ENCODE measurements at regions not wholly inside any gene's neighbourhood (a gene's known extent, or its start where the extent isn't known, plus 50 kb on each side); places are given as distances from the start of the nearest gene placed in this dataset.
"Not testable (repeated sequence)": the region's sequence is repeated elsewhere in the genome, so short reads cannot be mapped to it uniquely, and the experiment has no call there.

DNA sequence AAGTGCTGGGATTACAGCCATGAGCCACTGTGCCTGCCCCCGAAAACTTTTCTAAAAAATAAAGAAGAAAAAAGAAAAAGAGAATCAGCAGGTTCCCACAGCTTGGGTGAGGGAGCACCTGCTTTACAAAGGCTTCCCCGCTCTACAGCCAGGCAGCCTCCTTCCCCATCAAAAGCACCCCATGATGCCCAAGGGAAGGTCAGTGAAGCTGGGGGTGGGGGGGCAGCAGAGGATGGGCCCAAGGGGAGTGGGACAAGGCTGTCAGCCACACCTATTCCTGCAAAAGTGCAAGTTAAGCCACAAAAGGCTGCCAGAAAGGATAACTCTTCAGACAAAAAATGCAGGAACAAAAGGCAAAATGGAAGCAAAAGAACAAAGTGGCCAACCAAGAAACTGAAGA is 72.5 kb downstream of the FAM50B start:
- H3K36me3 ChIP-seq (ENCODE audit: control insufficient read depth, insufficient read depth, low read length) = no peaks in the 10 kb centered on the region
- H3K27me3 ChIP-seq (ENCODE audit: control insufficient read depth, insufficient read depth, low read length) = no peaks in the 10 kb centered on the region
- no peak overlapping the region for H3K4me3 ChIP-seq (ENCODE audit: low read length)
- WGBS (ENCODE audit: insufficient coverage, insufficient read length) = no CpG with 5 or more reads among the region's 2 CpGs
- H3K9me3 ChIP-seq (ENCODE audit: control insufficient read depth, insufficient read depth, low read length) = no peaks in the 10 kb centered on the region
- DNase-seq (ENCODE audit: low read depth, low spot score) = no peak
- no peaks in the 10 kb centered on the region for H3K4me1 ChIP-seq (ENCODE audit: control insufficient read depth, insufficient read depth, low read length)
- H3K27ac ChIP-seq (ENCODE audit: low read length) = no peak overlapping the region

DNA sequence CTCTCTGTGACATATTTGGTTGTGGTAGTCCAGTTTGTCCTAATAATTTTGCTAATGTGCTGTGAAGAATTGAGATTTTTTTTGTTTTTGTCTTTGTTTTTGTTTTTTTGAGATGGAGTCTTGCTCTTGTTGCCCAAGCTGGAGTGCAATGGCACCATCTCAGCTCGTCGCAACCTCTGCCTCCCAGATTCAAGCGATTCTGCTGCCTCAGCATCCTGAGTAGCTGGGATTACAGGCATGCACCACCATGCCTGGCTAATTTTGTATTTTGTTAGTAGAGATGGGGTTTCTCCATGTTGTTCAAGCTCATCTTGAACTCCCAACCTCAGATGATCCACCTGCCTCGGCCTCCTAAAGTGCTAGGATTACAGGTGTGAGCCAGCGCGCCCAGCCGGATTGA is 73.4 kb downstream of the FAM50B start:
- not testable (repeated sequence) for DNase-seq (ENCODE audit: low read depth, low spot score); H3K9me3 ChIP-seq (ENCODE audit: control insufficient read depth, insufficient read depth, low read length); H3K36me3 ChIP-seq (ENCODE audit: control insufficient read depth, insufficient read depth, low read length); H3K27ac ChIP-seq (ENCODE audit: low read length); H3K4me1 ChIP-seq (ENCODE audit: control insufficient read depth, insufficient read depth, low read length); H3K27me3 ChIP-seq (ENCODE audit: control insufficient read depth, insufficient read depth, low read length); H3K4me3 ChIP-seq (ENCODE audit: low read length)
- no CpG with 5 or more reads among the region's 7 CpGs for WGBS (ENCODE audit: insufficient coverage, insufficient read length)

DNA sequence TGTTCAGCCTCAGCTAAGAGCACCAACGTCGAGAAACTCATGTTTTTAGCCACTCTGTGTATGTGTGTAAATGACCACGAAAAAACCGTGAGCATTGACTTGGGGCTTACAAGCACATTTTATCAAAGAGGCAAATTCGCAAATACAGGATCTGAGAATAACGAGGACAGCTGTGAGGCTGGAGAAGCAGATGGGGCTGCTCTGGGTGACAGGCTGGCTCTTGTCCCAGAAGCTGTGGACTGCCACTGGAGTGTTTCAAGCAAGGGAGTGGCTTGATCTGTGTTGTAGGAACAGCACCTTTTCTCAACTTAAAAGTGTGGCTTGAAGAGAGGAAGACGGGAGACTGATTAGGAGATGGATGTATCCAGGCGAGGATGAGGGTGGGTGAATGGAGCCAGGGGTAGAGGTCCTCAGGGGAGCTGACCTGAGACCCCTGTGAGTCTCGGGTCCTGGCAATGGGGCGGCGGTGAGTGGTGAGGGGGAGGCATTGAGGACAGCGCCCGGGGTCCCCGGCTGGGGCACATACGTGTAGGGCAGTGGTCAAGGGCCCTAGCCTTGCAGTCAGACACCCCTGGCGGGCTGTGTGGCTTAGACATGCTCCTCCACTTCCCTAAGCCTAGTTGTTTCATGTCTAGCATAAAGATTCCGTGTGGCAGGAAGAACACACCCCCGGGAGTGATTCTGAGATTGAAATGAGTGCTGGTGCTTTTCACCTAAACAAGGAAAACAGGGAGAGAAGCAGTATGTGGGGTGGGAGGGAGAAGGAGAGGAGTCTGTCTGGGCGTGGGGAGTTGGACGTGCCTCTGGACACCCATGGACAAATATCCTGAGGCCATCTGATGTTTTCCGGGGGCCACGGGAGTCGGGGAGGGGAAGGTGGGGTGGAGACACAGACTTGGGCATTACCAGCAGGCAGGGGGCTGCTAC is 76.3 kb downstream of the FAM50B start:
- not testable (repeated sequence) for DNase-seq (ENCODE audit: low read depth, low spot score); H3K4me3 ChIP-seq (ENCODE audit: low read length); H3K27ac ChIP-seq (ENCODE audit: low read length); H3K9me3 ChIP-seq (ENCODE audit: control insufficient read depth, insufficient read depth, low read length); H3K4me1 ChIP-seq (ENCODE audit: control insufficient read depth, insufficient read depth, low read length); H3K36me3 ChIP-seq (ENCODE audit: control insufficient read depth, insufficient read depth, low read length); H3K27me3 ChIP-seq (ENCODE audit: control insufficient read depth, insufficient read depth, low read length)
- no CpG with 5 or more reads among the region's 23 CpGs for WGBS (ENCODE audit: insufficient coverage, insufficient read length)

DNA sequence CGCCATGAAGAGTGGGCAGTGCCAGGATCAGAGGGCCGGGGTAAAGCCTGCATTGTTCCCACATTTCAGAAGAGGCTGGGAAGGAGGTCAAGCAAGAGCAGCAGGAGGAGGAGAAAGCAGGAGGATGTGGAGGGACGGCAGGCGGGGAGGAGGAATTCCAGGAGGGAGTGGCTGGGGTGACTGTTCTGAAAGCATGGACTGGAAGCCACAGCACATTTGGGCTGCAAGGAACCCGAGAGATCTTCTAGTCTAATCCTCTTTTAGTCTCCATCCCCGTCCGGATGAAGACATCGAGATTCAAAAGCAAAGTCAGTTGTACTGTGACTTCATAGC is 76.9 kb downstream of the FAM50B start:
- H3K4me1 ChIP-seq (ENCODE audit: control insufficient read depth, insufficient read depth, low read length) = no peaks in the 10 kb centered on the region; the same call in 1 of the 2 replicates
- no peak overlapping the region for H3K4me3 ChIP-seq (ENCODE audit: low read length)
- no peak overlapping the region for H3K27ac ChIP-seq (ENCODE audit: low read length)
- WGBS (ENCODE audit: insufficient coverage, insufficient read length) = no CpG with 5 or more reads among the region's 8 CpGs
- H3K36me3 ChIP-seq (ENCODE audit: control insufficient read depth, insufficient read depth, low read length) = no peaks in the 10 kb centered on the region
- no peaks in the 10 kb centered on the region for H3K9me3 ChIP-seq (ENCODE audit: control insufficient read depth, insufficient read depth, low read length)
- DNase-seq (ENCODE audit: low read depth, low spot score) = no peak
- no peaks in the 10 kb centered on the region for H3K27me3 ChIP-seq (ENCODE audit: control insufficient read depth, insufficient read depth, low read length)

DNA sequence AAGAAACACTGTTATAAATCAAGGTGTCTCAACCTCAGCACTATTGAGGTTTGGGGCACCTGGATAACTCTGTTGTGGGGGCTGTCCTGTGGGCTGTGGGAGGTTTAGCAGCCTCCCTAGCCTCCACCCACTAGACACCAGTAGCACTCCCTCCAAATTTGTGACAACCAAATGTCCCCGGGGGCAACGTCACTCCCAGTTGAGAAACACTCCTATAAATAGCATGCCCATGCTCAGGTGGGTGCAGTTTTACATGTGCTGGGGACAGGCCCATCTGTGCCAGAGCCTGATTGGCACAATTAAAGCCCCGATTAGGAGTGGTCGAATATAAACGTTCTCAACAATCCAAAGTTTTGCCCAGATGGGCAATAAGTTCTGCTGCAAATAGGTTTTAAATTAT is 78.9 kb downstream of the FAM50B start:
- H3K4me3 ChIP-seq (ENCODE audit: low read length) = no peak overlapping the region
- no peak for DNase-seq (ENCODE audit: low read depth, low spot score)
- no CpG with 5 or more reads among the region's 5 CpGs for WGBS (ENCODE audit: insufficient coverage, insufficient read length)
- no peaks in the 10 kb centered on the region for H3K9me3 ChIP-seq (ENCODE audit: control insufficient read depth, insufficient read depth, low read length)
- H3K36me3 ChIP-seq (ENCODE audit: control insufficient read depth, insufficient read depth, low read length) = no peaks in the 10 kb centered on the region
- H3K4me1 ChIP-seq (ENCODE audit: control insufficient read depth, insufficient read depth, low read length) = no peaks in the 10 kb centered on the region; the same call in 1 of the 2 replicates
- no peak overlapping the region for H3K27ac ChIP-seq (ENCODE audit: low read length)
- no peaks in the 10 kb centered on the region for H3K27me3 ChIP-seq (ENCODE audit: control insufficient read depth, insufficient read depth, low read length)

DNA sequence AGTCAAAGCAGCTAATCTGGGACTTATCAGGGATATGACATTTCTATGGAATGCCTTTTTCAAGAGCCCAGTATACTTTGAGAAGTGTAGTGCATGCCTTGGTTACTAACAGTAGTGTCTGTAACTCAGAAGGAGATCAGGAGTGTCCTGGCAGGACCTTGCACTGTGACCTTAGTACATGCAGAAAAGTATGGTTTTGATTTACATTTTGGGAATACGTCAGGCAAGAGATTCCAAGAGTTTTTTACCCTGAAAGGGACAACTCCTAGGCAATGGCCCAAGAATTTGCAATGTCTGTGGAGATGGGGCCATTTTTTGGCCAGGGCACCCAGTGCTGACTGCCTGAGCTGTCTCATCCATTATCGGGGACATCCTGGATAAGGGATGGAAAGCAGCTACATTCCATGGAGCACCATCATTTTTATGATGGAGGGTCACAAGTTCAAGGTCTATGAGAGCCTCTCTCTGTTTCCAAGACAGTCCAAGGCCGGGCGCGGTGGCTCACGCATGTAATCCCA is 80.2 kb downstream of the FAM50B start:
- no peaks in the 10 kb centered on the region for H3K36me3 ChIP-seq (ENCODE audit: control insufficient read depth, insufficient read depth, low read length)
- DNase-seq (ENCODE audit: low read depth, low spot score) = no peak
- no peak overlapping the region for H3K4me3 ChIP-seq (ENCODE audit: low read length)
- no peaks in the 10 kb centered on the region for H3K9me3 ChIP-seq (ENCODE audit: control insufficient read depth, insufficient read depth, low read length)
- no peaks in the 10 kb centered on the region; the same call in 1 of the 2 replicates for H3K4me1 ChIP-seq (ENCODE audit: control insufficient read depth, insufficient read depth, low read length)
- H3K27me3 ChIP-seq (ENCODE audit: control insufficient read depth, insufficient read depth, low read length) = no peaks in the 10 kb centered on the region
- no peak overlapping the region for H3K27ac ChIP-seq (ENCODE audit: low read length)
- WGBS (ENCODE audit: insufficient coverage, insufficient read length) = no CpG with 5 or more reads among the region's 6 CpGs

DNA sequence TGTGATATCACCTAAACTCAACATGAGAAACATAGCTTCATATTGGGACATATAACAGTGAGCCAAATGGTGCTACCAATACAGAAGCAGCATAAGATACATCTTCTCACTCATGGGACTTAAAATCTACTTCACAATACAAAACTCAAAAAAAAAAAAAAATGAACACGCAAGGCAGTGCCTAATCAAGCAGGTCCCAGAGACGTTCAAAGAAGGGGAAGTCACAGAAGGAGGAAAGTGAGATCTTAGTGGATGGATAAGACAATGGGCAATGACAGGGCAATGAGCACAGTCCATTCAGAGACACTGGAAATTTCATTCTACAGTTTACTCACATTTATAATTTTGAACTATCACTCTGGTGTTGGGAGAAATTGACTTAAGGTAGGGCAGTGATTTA is 88.3 kb downstream of the FAM50B start:
- Histone ChIP-seq H3K4me1 (ENCODE audit: control insufficient read depth, insufficient read depth, low read length) (no peaks in the 10 kb centered on the region), H3K36me3 (ENCODE audit: control insufficient read depth, insufficient read depth, low read length) (no peaks in the 10 kb centered on the region), H3K9me3 (ENCODE audit: control insufficient read depth, insufficient read depth, low read length) (no peaks in the 10 kb centered on the region), H3K27ac (ENCODE audit: low read length) (no peak overlapping the region), H3K4me3 (ENCODE audit: low read length) (no peak overlapping the region), H3K27me3 (ENCODE audit: control insufficient read depth, insufficient read depth, low read length) (no peaks in the 10 kb centered on the region)
- no CpG with 5 or more reads among the region's 2 CpGs for WGBS (ENCODE audit: insufficient coverage, insufficient read length)
- DNase-seq (ENCODE audit: low read depth, low spot score) = no peak

DNA sequence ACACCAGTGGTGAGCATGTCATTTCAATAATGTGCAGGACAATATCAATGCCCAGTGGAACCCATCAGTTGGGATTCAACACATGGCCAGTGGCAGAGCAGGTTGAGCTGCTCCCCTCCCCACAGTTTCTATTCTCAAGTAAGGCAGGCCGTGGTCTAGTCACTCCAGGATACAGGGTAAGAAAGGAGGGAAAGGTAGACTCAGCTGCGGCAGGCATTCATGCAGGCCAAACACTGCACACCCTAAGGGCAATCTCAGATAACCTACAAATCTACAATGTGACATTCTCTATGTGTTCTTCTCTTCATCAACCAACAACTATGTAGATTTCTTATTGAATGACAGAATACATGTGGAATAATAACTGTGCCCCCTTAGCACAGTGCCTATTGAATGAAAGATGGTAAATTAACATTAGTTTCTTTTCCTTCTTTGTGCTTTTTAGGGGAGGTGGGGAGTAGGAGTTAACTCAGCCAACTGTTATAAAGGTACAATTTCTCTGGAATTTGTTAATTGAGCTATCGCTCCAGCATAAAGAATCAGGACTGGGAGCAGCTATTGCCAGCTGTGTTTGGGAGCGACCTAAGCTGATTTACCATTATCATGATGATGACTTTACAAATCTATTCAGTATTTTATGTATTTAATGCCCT is 89.7 kb downstream of the FAM50B start:
- Histone ChIP-seq H3K4me3 (ENCODE audit: low read length) (no peak overlapping the region), H3K36me3 (ENCODE audit: control insufficient read depth, insufficient read depth, low read length) (no peaks in the 10 kb centered on the region), H3K27ac (ENCODE audit: low read length) (no peak overlapping the region), H3K4me1 (ENCODE audit: control insufficient read depth, insufficient read depth, low read length) (no peaks in the 10 kb centered on the region), H3K27me3 (ENCODE audit: control insufficient read depth, insufficient read depth, low read length) (no peaks in the 10 kb centered on the region), H3K9me3 (ENCODE audit: control insufficient read depth, insufficient read depth, low read length) (no peaks in the 10 kb centered on the region)
- no CpG with 5 or more reads among the region's 4 CpGs for WGBS (ENCODE audit: insufficient coverage, insufficient read length)
- DNase-seq (ENCODE audit: low read depth, low spot score) = no peak

DNA sequence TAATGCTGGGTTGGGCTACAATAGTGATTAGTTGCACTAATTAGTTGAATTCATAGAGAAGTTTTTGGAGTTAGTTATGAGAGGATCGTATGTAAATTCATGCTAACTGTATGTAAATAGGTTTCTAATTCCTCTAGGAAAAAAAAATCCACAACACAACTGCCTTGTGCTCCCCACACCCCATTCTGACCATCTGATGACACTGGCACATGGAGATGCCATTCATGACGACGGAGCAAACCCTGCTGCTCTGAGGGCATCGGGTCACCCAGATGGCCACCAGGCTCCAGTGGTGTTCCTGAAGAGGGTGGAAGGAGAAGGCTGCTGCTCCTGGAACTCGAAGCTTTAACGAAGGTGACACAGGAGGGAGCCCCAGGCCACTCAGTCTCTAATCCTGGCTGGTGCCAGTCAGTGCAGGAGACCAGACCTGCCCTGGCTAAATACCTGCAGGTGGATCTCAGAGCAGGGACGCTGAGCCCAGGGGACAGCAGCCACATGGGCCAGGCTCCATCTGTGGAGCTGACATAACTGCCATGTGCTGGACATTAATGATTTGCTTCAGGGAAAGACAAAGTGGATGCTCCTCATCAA is 90.3 kb downstream of the FAM50B start:
- Histone ChIP-seq H3K4me1 (ENCODE audit: control insufficient read depth, insufficient read depth, low read length) (no peaks in the 10 kb centered on the region), H3K27me3 (ENCODE audit: control insufficient read depth, insufficient read depth, low read length) (no peaks in the 10 kb centered on the region), H3K9me3 (ENCODE audit: control insufficient read depth, insufficient read depth, low read length) (no peaks in the 10 kb centered on the region), H3K36me3 (ENCODE audit: control insufficient read depth, insufficient read depth, low read length) (no peaks in the 10 kb centered on the region), H3K4me3 (ENCODE audit: low read length) (no peak overlapping the region), H3K27ac (ENCODE audit: low read length) (no peak overlapping the region)
- 100% methylated on average over 1 of the region's 7 CpGs for WGBS (ENCODE audit: insufficient coverage, insufficient read length)
- DNase-seq (ENCODE audit: low read depth, low spot score) = no peak

DNA sequence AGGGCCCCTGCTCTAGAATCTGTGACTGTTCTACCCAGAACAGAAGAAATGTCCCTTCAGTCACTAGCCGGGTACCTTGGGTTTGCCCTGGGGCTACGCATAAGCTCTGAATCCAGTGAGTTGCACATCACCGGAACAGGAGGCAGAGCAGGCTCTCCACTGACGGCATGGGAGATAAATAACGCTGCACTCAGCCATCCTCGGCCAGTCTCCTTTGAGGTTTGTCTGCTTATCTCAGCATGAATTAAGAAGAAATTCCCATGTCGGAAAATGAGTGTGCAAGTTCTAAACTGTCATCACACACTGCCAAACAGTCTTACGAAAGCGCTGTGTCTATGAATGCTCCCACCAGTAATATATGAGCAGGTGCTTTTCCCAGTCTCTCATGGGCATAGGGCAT is 90.8 kb downstream of the FAM50B start:
- no peak overlapping the region for H3K4me3 ChIP-seq (ENCODE audit: low read length)
- no peaks in the 10 kb centered on the region for H3K9me3 ChIP-seq (ENCODE audit: control insufficient read depth, insufficient read depth, low read length)
- WGBS (ENCODE audit: insufficient coverage, insufficient read length) = no CpG with 5 or more reads among the region's 9 CpGs
- H3K27me3 ChIP-seq (ENCODE audit: control insufficient read depth, insufficient read depth, low read length) = no peaks in the 10 kb centered on the region
- H3K27ac ChIP-seq (ENCODE audit: low read length) = no peak overlapping the region
- no peaks in the 10 kb centered on the region for H3K4me1 ChIP-seq (ENCODE audit: control insufficient read depth, insufficient read depth, low read length)
- no peak for DNase-seq (ENCODE audit: low read depth, low spot score)
- H3K36me3 ChIP-seq (ENCODE audit: control insufficient read depth, insufficient read depth, low read length) = no peaks in the 10 kb centered on the region
